Caco-2 (cell line): ENCODE measurements at regions not wholly inside any gene's neighbourhood (a gene's known extent, or its start where the extent isn't known, plus 50 kb on each side); places are given as distances from the start of the nearest gene placed in this dataset.

ENCODE experiments used
- BruUV-seq: library from RNA; stranded (reverse); fragments of 400-500 nt; replicated peaks from 2 replicates; lab custom pipeline; 2021; lab: Mats Ljungman, UMichigan
- CTCF ChIA-PET: fragments of 300-600 bp; sonication (Branson Sonifier 250); formaldehyde crosslinking; loops from one replicate; lab custom pipeline; 2022; ENCODE audit warnings: antibody characterized with exemption; lab: Charles Lee
- POLR2A ChIA-PET: fragments of 300-600 bp; sonication (Branson Sonifier 250); formaldehyde crosslinking; loops from one replicate; lab custom pipeline; 2022; ENCODE audit warnings: antibody characterized with exemption; lab: Charles Lee
- DNase-seq, 2 experiments: peaks; one replicate each; pipeline versions ENCODE4 v3.0.0 to v3.0.0-alpha.2; 2020 to 2022
- H3K27me3 ChIP-seq: replicated peaks from 2 replicates; pipeline ENCODE4 v1.6.0; 2011; ENCODE audit warnings: low read length; ENCODE audit not compliant: control insufficient read depth, insufficient read depth
- H3K36me3 ChIP-seq: 2 replicates; pipeline ENCODE4 v1.5.1; 2011; ENCODE audit warnings: low read length; ENCODE audit not compliant: control insufficient read depth, insufficient read depth
- H3K4me1 ChIP-seq: fragments of 250-450 bp; sonication (Bioruptor Pico); 2 replicates; pipeline ENCODE4 v1.5.1; 2020; ENCODE audit warnings: mild to moderate bottlenecking
- H3K4me3 ChIP-seq: 2 replicates; pipeline ENCODE4 v1.5.1; 2011; ENCODE audit warnings: low read depth, mild to moderate bottlenecking, control low read depth, low read length
- H3K9me3 ChIP-seq: fragments of 250-450 bp; sonication (Bioruptor Pico); 2 replicates; pipeline ENCODE4 v1.5.1; 2020; ENCODE audit warnings: mild to moderate bottlenecking, moderate library complexity
- H3K27ac Mint-ChIP-seq: one replicate; pipeline ENCODE4 v1.8.0; 2022; ENCODE audit warnings: mixed read lengths; ENCODE audit not compliant: unreplicated experiment
- H3K27me3 Mint-ChIP-seq: one replicate; pipeline ENCODE4 v1.8.0; 2022; ENCODE audit warnings: mixed read lengths; ENCODE audit not compliant: insufficient read depth, unreplicated experiment
- H3K36me3 Mint-ChIP-seq: one replicate; pipeline ENCODE4 v1.8.0; 2022; ENCODE audit warnings: mild to moderate bottlenecking, mixed read lengths; ENCODE audit not compliant: insufficient read depth, unreplicated experiment
- H3K4me1 Mint-ChIP-seq: one replicate; pipeline ENCODE4 v1.8.0; 2022; ENCODE audit warnings: low read depth, mixed read lengths; ENCODE audit not compliant: unreplicated experiment
- H3K4me3 Mint-ChIP-seq: one replicate; pipeline ENCODE4 v1.8.0; 2022; ENCODE audit warnings: mild to moderate bottlenecking, moderate library complexity, mixed read lengths; ENCODE audit not compliant: unreplicated experiment
- H3K9me3 Mint-ChIP-seq: one replicate; pipeline ENCODE4 v1.8.0; 2022; ENCODE audit warnings: mixed read lengths; ENCODE audit not compliant: unreplicated experiment
- intact Hi-C: fragments of 100-400 bp; cut with micrococcal nuclease; formaldehyde crosslinking; loops from one replicate; pipeline ENCODE4 v1.10.0; 2022; ENCODE audit not compliant: unreplicated experiment
- TF ChIP-seq, protein P1 (sequence below), 2 experiments: fragments of 200-600 bp in 1 of 2; IDR thresholded peaks; 1 replicate in 1 of 2; 2 replicates in 1 of 2; pipeline versions ENCODE4 v1.5.1 to v1.8.0; 2011 to 2022; ENCODE audit warnings: antibody characterized with exemption in 1 of 2, control low read depth in 1 of 2, inconsistent platforms in 1 of 2, low read depth in 1 of 2, low read length in 1 of 2, mild to moderate bottlenecking in 1 of 2, moderate library complexity in 1 of 2; ENCODE audit not compliant: insufficient read depth in 1 of 2, severe bottlenecking in 1 of 2, unreplicated experiment in 1 of 2

DNA sequence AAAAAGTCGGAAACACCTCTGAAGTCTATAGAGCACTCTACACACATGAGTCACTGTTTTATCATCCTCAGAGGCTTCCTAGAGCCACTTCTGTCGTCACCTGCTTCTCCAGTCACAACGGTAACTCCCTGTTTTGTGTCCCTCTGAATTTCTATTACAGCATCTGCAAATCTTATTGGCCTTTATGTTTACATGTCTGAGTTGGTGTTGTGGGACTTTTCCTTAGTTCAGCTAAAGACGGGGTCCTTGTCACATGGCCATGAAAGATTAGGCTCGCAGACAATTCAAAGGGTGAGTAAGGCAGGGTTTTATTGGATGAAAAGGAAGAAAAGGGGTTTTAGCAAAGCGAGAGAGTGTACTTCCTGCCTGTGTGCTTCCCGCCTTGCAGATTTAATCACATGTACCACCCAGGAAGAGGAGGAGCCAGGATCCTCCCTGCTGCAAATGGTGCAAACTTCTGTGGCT, 185.6 kb downstream of the LPIN1 start:
- no peak overlapping the region for H3K4me3 Mint-ChIP-seq
- H3K9me3 Mint-ChIP-seq: no peaks in the 10 kb centered on the region
- no peaks in the 10 kb centered on the region for H3K4me1 Mint-ChIP-seq
- H3K27ac Mint-ChIP-seq: no peak overlapping the region
- no peaks in the 10 kb centered on the region for H3K36me3 ChIP-seq
- intact Hi-C loops: no loop called here
- no TSS peak for BruUV-seq
- H3K9me3 ChIP-seq: no peaks in the 10 kb centered on the region; the same call in 1 of the 2 replicates
- CTCF ChIA-PET: no interaction called here
- no peaks in the 10 kb centered on the region for H3K27me3 Mint-ChIP-seq
- POLR2A ChIA-PET: no interaction called here
- TF ChIP-seq, protein P1, sequence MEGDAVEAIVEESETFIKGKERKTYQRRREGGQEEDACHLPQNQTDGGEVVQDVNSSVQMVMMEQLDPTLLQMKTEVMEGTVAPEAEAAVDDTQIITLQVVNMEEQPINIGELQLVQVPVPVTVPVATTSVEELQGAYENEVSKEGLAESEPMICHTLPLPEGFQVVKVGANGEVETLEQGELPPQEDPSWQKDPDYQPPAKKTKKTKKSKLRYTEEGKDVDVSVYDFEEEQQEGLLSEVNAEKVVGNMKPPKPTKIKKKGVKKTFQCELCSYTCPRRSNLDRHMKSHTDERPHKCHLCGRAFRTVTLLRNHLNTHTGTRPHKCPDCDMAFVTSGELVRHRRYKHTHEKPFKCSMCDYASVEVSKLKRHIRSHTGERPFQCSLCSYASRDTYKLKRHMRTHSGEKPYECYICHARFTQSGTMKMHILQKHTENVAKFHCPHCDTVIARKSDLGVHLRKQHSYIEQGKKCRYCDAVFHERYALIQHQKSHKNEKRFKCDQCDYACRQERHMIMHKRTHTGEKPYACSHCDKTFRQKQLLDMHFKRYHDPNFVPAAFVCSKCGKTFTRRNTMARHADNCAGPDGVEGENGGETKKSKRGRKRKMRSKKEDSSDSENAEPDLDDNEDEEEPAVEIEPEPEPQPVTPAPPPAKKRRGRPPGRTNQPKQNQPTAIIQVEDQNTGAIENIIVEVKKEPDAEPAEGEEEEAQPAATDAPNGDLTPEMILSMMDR (IDR thresholded peaks at IDR 0.05; ENCODE audit: insufficient read depth in 1 of 2, low read depth in 1 of 2, low read length in 1 of 2, severe bottlenecking in 1 of 2, unreplicated experiment in 1 of 2): no peak
- no peak for DNase-seq
- H3K27me3 ChIP-seq: no peaks in the 10 kb centered on the region
- H3K4me3 ChIP-seq: no peak overlapping the region
- no peaks in the 10 kb centered on the region for H3K36me3 Mint-ChIP-seq
- no peaks in the 10 kb centered on the region for H3K4me1 ChIP-seq

DNA sequence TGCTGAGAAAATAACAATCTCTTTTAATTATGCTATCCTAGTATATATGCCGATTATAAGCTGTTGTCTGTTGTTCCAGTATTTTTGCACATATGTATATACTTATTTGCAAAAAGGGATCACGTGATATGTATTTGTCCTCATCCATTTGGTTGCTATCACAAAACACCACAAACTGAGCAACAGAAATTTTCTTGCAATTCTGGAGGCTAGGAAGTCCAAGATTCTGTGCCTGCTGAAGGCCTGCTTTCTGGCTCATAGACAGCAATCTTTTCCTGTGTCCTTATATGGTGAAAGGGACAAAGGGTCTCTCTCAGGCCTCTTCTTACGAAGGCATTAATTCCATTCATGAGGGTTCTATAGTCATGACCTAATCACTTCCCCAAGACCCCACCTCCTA, 186.5 kb downstream of the LPIN1 start:
- intact Hi-C loops: no loop called here

DNA sequence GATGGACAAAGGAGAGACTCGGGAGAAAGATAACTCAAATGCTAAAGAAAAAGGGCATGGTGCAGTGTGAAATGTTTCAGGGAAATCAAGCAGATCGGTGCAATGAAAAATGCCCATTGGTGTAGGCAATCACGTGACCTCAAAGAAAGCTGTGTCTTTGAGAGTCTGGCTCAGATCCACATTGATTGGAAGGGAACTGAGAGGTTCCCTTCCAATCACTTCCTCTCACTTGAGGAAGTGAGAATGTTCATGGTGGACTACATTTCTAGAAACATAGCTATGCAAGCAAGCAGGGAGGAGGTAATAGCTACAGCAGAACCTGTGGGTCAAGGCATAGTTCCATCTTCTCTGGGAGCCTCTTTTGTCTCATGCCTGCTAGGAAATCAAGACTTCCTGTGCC, 187.4 kb downstream of the LPIN1 start:
- DNase-seq: no peak
- TF ChIP-seq, protein P1 (IDR thresholded peaks at IDR 0.05; ENCODE audit: insufficient read depth in 1 of 2, low read depth in 1 of 2, low read length in 1 of 2, severe bottlenecking in 1 of 2, unreplicated experiment in 1 of 2): no peak
- ChIA-PET CTCF (no interaction called here), POLR2A (no interaction called here)
- no peaks in the 10 kb centered on the region; the same call in 1 of the 2 replicates for H3K9me3 ChIP-seq
- H3K4me3 Mint-ChIP-seq: no peak overlapping the region
- H3K27me3 Mint-ChIP-seq: peaks cover 3% of the 10 kb centered on the region
- intact Hi-C loops: no loop called here
- no peak overlapping the region for H3K4me3 ChIP-seq
- H3K4me1 ChIP-seq: no peaks in the 10 kb centered on the region
- BruUV-seq: no TSS peak
- no peaks in the 10 kb centered on the region for H3K36me3 Mint-ChIP-seq
- H3K36me3 ChIP-seq: no peaks in the 10 kb centered on the region
- no peaks in the 10 kb centered on the region for H3K4me1 Mint-ChIP-seq
- no peak overlapping the region for H3K27ac Mint-ChIP-seq
- no peaks in the 10 kb centered on the region for H3K9me3 Mint-ChIP-seq
- H3K27me3 ChIP-seq: no peaks in the 10 kb centered on the region

More for the DNA sequence above, 186.5 kb downstream of the LPIN1 start:
- H3K9me3 ChIP-seq: no peaks in the 10 kb centered on the region; the same call in 1 of the 2 replicates
- no peak overlapping the region for H3K4me3 ChIP-seq
- TF ChIP-seq, protein P1 (IDR thresholded peaks at IDR 0.05; ENCODE audit: insufficient read depth in 1 of 2, low read depth in 1 of 2, low read length in 1 of 2, severe bottlenecking in 1 of 2, unreplicated experiment in 1 of 2): no peak
- DNase-seq: no peak
- H3K4me3 Mint-ChIP-seq: no peak overlapping the region
- H3K4me1 Mint-ChIP-seq: no peaks in the 10 kb centered on the region
- POLR2A ChIA-PET: no interaction called here
- H3K36me3 ChIP-seq: no peaks in the 10 kb centered on the region
- no TSS peak for BruUV-seq
- no peaks in the 10 kb centered on the region for H3K4me1 ChIP-seq
- CTCF ChIA-PET: no interaction called here
- H3K9me3 Mint-ChIP-seq: no peaks in the 10 kb centered on the region
- no peaks in the 10 kb centered on the region for H3K27me3 ChIP-seq
- peaks cover 3% of the 10 kb centered on the region for H3K27me3 Mint-ChIP-seq
- no peak overlapping the region for H3K27ac Mint-ChIP-seq
- H3K36me3 Mint-ChIP-seq: no peaks in the 10 kb centered on the region
